ENCODE measurements at regions not wholly inside any gene's neighbourhood (a gene's known extent, or its start where the extent isn't known, plus 50 kb on each side); places are given as distances from the start of the nearest gene placed in this dataset.

GRCh38 chr5:111851631-111852548 lies 94.9 kb upstream of the NREP start:
- WGBS, 2 donors (ENCODE audit: low coverage in 1 of 2): 91% methylated on average over 4 of the region's 4 CpGs
- Histone ChIP-seq H3K4me3 (no peak overlapping the region), H3K36me3 (no peaks in the 10 kb centered on the region), H3K9me3 (no peaks in the 10 kb centered on the region), H3K4me1 (no peaks in the 10 kb centered on the region), H3K27me3 (no peaks in the 10 kb centered on the region), H3K27ac (no peak overlapping the region)
- in situ Hi-C loops (cut with MboI; ENCODE audit: low pct_ligation_motif_present in 1 of 4, low pct_unique_long_range_greater_than_20kb in 1 of 4, low sequenced_read_pairs in 3 of 4): no loop called here
- intact Hi-C loops (cut with DNase I; ENCODE audit: low total_unique reads): no loop called here
- TF ChIP-seq EP300 (IDR thresholded peaks at IDR 0.05; ENCODE audit: low read depth): no peak
- TF ChIP-seq POLR2A (IDR thresholded peaks at IDR 0.05): no peak
- TF ChIP-seq POLR2AphosphoS5 (IDR thresholded peaks at IDR 0.05): no peak
- TF ChIP-seq CTCF (IDR thresholded peaks at IDR 0.05): no peak
- DNase-seq: no peak

- H3K27ac ChIP-seq: no peak overlapping the region
- WGBS, 2 donors (ENCODE audit: low coverage in 1 of 2): 55 to 58% methylated on average over 2 to 3 of the region's 3 CpGs
- intact Hi-C loops (cut with DNase I; ENCODE audit: low total_unique reads) (no loop called here), in situ Hi-C loops (cut with MboI; ENCODE audit: low pct_ligation_motif_present in 1 of 4, low pct_unique_long_range_greater_than_20kb in 1 of 4, low sequenced_read_pairs in 3 of 4) (no loop called here)
- TF ChIP-seq POLR2A (IDR thresholded peaks at IDR 0.05) (no peak), CTCF (IDR thresholded peaks at IDR 0.05) (no peak), POLR2AphosphoS5 (IDR thresholded peaks at IDR 0.05) (no peak), EP300 (IDR thresholded peaks at IDR 0.05; ENCODE audit: low read depth) (no peak)
- no peak overlapping the region for H3K4me3 ChIP-seq
- H3K36me3 ChIP-seq: no peaks in the 10 kb centered on the region
- H3K27me3 ChIP-seq: no peaks in the 10 kb centered on the region
- no peaks in the 10 kb centered on the region for H3K9me3 ChIP-seq
- DNase-seq: no peak
- no peaks in the 10 kb centered on the region for H3K4me1 ChIP-seq
These were observed 91.5 kb upstream of the NREP start for GRCh38 chr5:111848476-111848875.

- Histone ChIP-seq H3K27ac (no peak overlapping the region), H3K4me3 (no peak overlapping the region), H3K27me3 (no peaks in the 10 kb centered on the region), H3K4me1 (no peaks in the 10 kb centered on the region), H3K36me3 (no peaks in the 10 kb centered on the region), H3K9me3 (no peaks in the 10 kb centered on the region)
- TF ChIP-seq POLR2AphosphoS5 (IDR thresholded peaks at IDR 0.05): no peak
- no peak for TF ChIP-seq CTCF (IDR thresholded peaks at IDR 0.05)
- TF ChIP-seq EP300 (IDR thresholded peaks at IDR 0.05; ENCODE audit: low read depth): no peak
- no peak for TF ChIP-seq POLR2A (IDR thresholded peaks at IDR 0.05)
- intact Hi-C loops (cut with DNase I; ENCODE audit: low total_unique reads) (no loop called here), in situ Hi-C loops (cut with MboI; ENCODE audit: low pct_ligation_motif_present in 1 of 4, low pct_unique_long_range_greater_than_20kb in 1 of 4, low sequenced_read_pairs in 3 of 4) (no loop called here)
- WGBS, 2 donors (ENCODE audit: low coverage in 1 of 2): 50 to 74% methylated on average over 3 of the region's 3 CpGs
- DNase-seq: no peak
These were observed 90.3 kb upstream of the NREP start for GRCh38 chr5:111847052-111847925.

- no peaks in the 10 kb centered on the region for H3K27me3 ChIP-seq
- in situ Hi-C loops (cut with MboI; ENCODE audit: low pct_ligation_motif_present in 1 of 4, low pct_unique_long_range_greater_than_20kb in 1 of 4, low sequenced_read_pairs in 3 of 4): no loop called here
- 69 to 83% methylated on average over 6 of the region's 6 CpGs for WGBS, 2 donors (ENCODE audit: low coverage in 1 of 2)
- TF ChIP-seq EP300 (IDR thresholded peaks at IDR 0.05; ENCODE audit: low read depth) (no peak), POLR2A (IDR thresholded peaks at IDR 0.05) (no peak), CTCF (IDR thresholded peaks at IDR 0.05) (no peak), POLR2AphosphoS5 (IDR thresholded peaks at IDR 0.05) (no peak)
- H3K9me3 ChIP-seq: no peaks in the 10 kb centered on the region
- H3K4me1 ChIP-seq: no peaks in the 10 kb centered on the region
- H3K36me3 ChIP-seq: no peaks in the 10 kb centered on the region
- no peak for DNase-seq
- H3K27ac ChIP-seq: no peak overlapping the region
- H3K4me3 ChIP-seq: no peak overlapping the region
- intact Hi-C loops (cut with DNase I; ENCODE audit: low total_unique reads): no loop called here
These were observed 83.2 kb upstream of the NREP start for GRCh38 chr5:111840036-111840674.
